ENCODE measurements at regions not wholly inside any gene's neighbourhood (a gene's known extent, or its start where the extent isn't known, plus 50 kb on each side); places are given as distances from the start of the nearest gene placed in this dataset.

GRCh38 chr6:134853111-134854055, 96.5 kb downstream of the ALDH8A1 start:
- 46 to 61% (median 52%) methylated on average over 7 of the region's 7 CpGs for WGBS, 4 donors
- Histone ChIP-seq H3K4me3 (no peak overlapping the region), H3K27ac (peak overlapping the region in 1 of 5 donors; percentile 62), H3K4me1 (replicated peaks in 1 of 2) (peaks cover 0 to 11% of the 10 kb centered on the region in 2 donors), H3K36me3 (replicated peaks in 1 of 2) (no peaks in the 10 kb centered on the region), H3K27me3 (no peaks in the 10 kb centered on the region), H3K9me3 (replicated peaks in 1 of 3) (no peaks in the 10 kb centered on the region)
- TF ChIP-seq CTCF (IDR thresholded peaks at IDR 0.05): no peak
- no peak for TF ChIP-seq POLR2A (IDR thresholded peaks at IDR 0.05)
- intact Hi-C loops (cut with DNase I): no loop called here
- DNase-seq: peak in 1 of 7 donors; percentile 24

DNA sequence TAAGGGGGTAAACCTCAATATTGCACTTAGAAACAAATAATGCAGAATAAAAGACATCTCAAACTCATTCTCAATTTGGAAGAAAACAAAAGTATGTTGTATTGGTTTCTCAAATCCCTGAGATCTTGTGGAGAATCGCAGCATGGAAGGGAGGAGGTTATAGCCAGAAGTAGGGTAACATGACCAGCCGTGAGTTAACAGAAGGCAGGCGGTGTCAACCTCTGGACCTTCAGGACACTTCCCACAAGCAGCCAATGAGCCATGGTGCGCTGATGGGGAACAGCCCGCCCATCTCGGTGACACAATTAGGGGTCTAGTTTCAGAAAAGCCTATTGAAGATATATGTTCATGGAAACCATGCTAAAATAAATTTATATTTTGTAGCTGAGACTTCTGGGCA, 98.4 kb downstream of the ALDH8A1 start:
- Histone ChIP-seq H3K36me3 (replicated peaks in 1 of 2) (no peaks in the 10 kb centered on the region), H3K4me1 (replicated peaks in 1 of 2) (peaks cover 0 to 11% of the 10 kb centered on the region in 2 donors), H3K9me3 (replicated peaks in 1 of 3) (no peaks in the 10 kb centered on the region), H3K27me3 (no peaks in the 10 kb centered on the region), H3K27ac (no peak overlapping the region), H3K4me3 (no peak overlapping the region)
- no peak for TF ChIP-seq POLR2A (IDR thresholded peaks at IDR 0.05)
- TF ChIP-seq CTCF (IDR thresholded peaks at IDR 0.05): no peak
- WGBS, 4 donors: 93 to 97% (median 94%) methylated on average over 6 of the region's 6 CpGs
- intact Hi-C loops (cut with DNase I): no loop called here
- DNase-seq: no peak

- intact Hi-C loops (cut with DNase I): no loop called here
- H3K4me3 ChIP-seq: no peak overlapping the region
- 80 to 84% (median 84%) methylated on average over 11 of the region's 11 CpGs for WGBS, 4 donors
- H3K27me3 ChIP-seq: no peaks in the 10 kb centered on the region
- no peaks in the 10 kb centered on the region for H3K9me3 ChIP-seq (replicated peaks in 1 of 3)
- H3K27ac ChIP-seq: no peak overlapping the region
- TF ChIP-seq CTCF (IDR thresholded peaks at IDR 0.05) (no peak), POLR2A (IDR thresholded peaks at IDR 0.05) (no peak)
- H3K36me3 ChIP-seq (replicated peaks in 1 of 2): no peaks in the 10 kb centered on the region
- peaks cover 0 to 11% of the 10 kb centered on the region in 2 donors for H3K4me1 ChIP-seq (replicated peaks in 1 of 2)
- DNase-seq: no peak
These were observed 99.1 kb downstream of the ALDH8A1 start for GRCh38 chr6:134850721-134851305.

DNA sequence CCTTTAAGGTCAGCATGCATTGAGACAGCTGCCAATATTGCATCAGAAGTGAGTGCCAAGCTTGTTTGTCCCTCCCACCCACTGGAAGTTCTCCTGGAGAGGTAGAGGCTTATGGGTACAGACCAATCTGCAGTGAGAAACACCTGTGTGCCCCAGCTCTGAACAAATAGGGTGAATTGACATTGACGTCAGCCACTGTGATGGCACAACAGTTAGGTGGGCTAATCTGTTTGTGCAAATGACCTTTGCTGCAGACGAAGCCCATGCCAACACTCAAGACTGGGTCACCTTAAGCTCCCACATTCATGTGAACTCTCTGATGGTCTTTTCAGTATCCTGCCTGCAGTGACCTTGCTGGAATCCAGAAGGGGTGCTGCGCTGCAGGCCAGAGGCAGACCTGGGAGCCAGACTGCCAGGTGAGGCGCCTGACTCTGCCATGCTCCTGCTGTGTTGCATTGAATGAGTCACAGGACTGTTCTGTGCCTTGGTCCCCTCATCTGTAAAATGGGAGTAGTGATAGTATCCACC, 99.9 kb downstream of the ALDH8A1 start:
- H3K27ac ChIP-seq: no peak overlapping the region
- intact Hi-C loops (cut with DNase I): no loop called here
- DNase-seq: no peak

More for the DNA sequence above, 99.9 kb downstream of the ALDH8A1 start:
- WGBS, 4 donors: 73 to 92% (median 88%) methylated on average over 4 of the region's 4 CpGs
- peaks cover 0 to 11% of the 10 kb centered on the region in 2 donors for H3K4me1 ChIP-seq (replicated peaks in 1 of 2)
- H3K4me3 ChIP-seq: no peak overlapping the region
- H3K9me3 ChIP-seq (replicated peaks in 1 of 3): no peaks in the 10 kb centered on the region
- no peaks in the 10 kb centered on the region for H3K36me3 ChIP-seq (replicated peaks in 1 of 2)
- TF ChIP-seq CTCF (IDR thresholded peaks at IDR 0.05) (no peak), POLR2A (IDR thresholded peaks at IDR 0.05) (no peak)
- H3K27me3 ChIP-seq: no peaks in the 10 kb centered on the region

Measured in adrenal gland (tissue), 9 donors.